Activated CD8-positive, alpha-beta T cell treated with anti-CD3 and anti-CD28 coated beads, Interleukin-2, amount 10 ng/mL, durations not matched to agents 7 days and 5 days (primary cell): ENCODE measurements at regions not wholly inside any gene's neighbourhood (a gene's known extent, or its start where the extent isn't known, plus 50 kb on each side); places are given as distances from the start of the nearest gene placed in this dataset.

Experiments
- ATAC-seq: fragments of 150-1000 bp; cut with Tn5 transposase; one replicate; pipeline ENCODE4 v1.10.0; 2021; ENCODE audit warnings: moderate library complexity
- CTCF ChIA-PET: fragments of 350-600 bp; sonication (Branson Sonifier 250); formaldehyde crosslinking; loops from one replicate; lab custom pipeline; 2021; ENCODE audit warnings: antibody characterized with exemption; lab: Charles Lee
- POLR2A ChIA-PET: fragments of 350-600 bp; sonication (Branson Sonifier 250); formaldehyde crosslinking; loops from one replicate; lab custom pipeline; 2021; ENCODE audit warnings: antibody characterized with exemption; lab: Charles Lee
- DNase-seq: peaks from one replicate; pipeline ENCODE4 v3.0.0-alpha.2; 2020
- H3K27ac Mint-ChIP-seq: one replicate; pipeline ENCODE4 v1.8.0; 2021; ENCODE audit warnings: mild to moderate bottlenecking, mixed read lengths
- H3K27me3 Mint-ChIP-seq: one replicate; pipeline ENCODE4 v1.8.0; 2021; ENCODE audit warnings: low read depth, mixed read lengths
- H3K36me3 Mint-ChIP-seq: one replicate; pipeline ENCODE4 v1.8.0; 2021; ENCODE audit warnings: low read depth, mixed read lengths
- H3K4me1 Mint-ChIP-seq: one replicate; pipeline ENCODE4 v1.8.0; 2021; ENCODE audit warnings: low read depth, mixed read lengths
- H3K4me3 Mint-ChIP-seq: one replicate; pipeline ENCODE4 v1.8.0; 2021; ENCODE audit warnings: mild to moderate bottlenecking, mixed read lengths
- H3K9me3 Mint-ChIP-seq: one replicate; pipeline ENCODE4 v1.8.0; 2022; ENCODE audit warnings: mixed read lengths; ENCODE audit not compliant: insufficient read depth

DNA sequence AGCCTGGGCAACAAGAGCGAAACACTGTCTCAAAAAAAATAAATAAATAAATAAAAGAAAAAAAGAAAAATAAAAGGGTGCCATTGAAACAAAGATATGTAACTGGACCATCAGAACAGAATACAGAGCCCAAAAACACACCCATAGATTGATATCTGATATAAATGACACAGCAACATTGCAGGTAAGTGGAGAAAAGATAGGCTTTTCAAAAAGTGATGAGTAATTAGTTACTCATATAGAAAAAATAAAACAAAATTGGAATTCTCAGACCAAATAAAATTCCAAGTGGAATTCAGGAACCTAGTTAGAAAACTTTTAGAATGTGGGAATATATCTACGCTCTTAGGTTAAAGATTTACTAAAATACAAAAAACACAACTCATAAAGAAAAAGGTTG lies 60.6 kb upstream of the CHD6 start:
- ChIA-PET POLR2A (no interaction called here), CTCF (no interaction called here)
- Mint-ChIP-seq H3K27ac (no peak overlapping the region), H3K4me3 (no peak overlapping the region), H3K9me3 (no peaks in the 10 kb centered on the region), H3K36me3 (no peaks in the 10 kb centered on the region), H3K4me1 (no peaks in the 10 kb centered on the region), H3K27me3 (peaks cover 24% of the 10 kb centered on the region)
- ATAC-seq (no peak), DNase-seq (no peak)

GRCh38 chr20:41672282-41672681 lies 54.1 kb upstream of the CHD6 start:
- POLR2A ChIA-PET: interaction anchor here (0.6 kb wide), 1 partner anchor 8 kb away, joined by 3 read pairs; no protein-coding TSS in a partner anchor
- Mint-ChIP-seq H3K36me3 (no peaks in the 10 kb centered on the region), H3K27ac (no peak overlapping the region), H3K9me3 (no peaks in the 10 kb centered on the region), H3K4me3 (no peak overlapping the region), H3K27me3 (peaks cover 35% of the 10 kb centered on the region), H3K4me1 (no peaks in the 10 kb centered on the region)
- DNase-seq (no peak), ATAC-seq (no peak)
- CTCF ChIA-PET: interaction anchor here (1.1 kb wide), 1 partner anchor 21 kb away, joined by 4 read pairs; no protein-coding TSS in a partner anchor

- Mint-ChIP-seq H3K27me3 (peaks cover 30% of the 10 kb centered on the region), H3K4me3 (no peak overlapping the region), H3K9me3 (no peaks in the 10 kb centered on the region), H3K36me3 (no peaks in the 10 kb centered on the region), H3K4me1 (no peaks in the 10 kb centered on the region), H3K27ac (no peak overlapping the region)
- DNase-seq (no peak), ATAC-seq (no peak)
- ChIA-PET POLR2A (no interaction called here), CTCF (no interaction called here)
Observed at GRCh38 chr20:41671143-41671542, 53.0 kb upstream of the CHD6 start.

DNA sequence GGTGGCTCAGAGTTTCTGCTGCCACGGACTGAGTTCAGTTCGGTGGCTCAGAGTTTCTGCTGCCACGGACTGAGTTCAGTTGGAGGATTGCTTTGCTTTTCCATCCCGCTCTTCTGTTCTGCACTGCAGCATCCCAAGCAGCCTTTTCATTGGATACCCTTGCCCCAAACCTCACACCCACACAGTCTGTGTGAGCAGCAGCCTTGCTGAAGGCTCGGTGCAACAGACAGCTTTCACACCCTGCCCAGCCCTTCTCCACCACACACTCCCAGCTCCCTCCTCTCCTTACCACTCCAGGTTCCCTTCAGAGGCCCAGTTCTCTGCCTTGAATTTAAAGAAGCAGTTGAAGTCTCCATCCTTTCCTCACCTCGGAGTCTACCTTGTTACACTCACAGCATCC lies 52.5 kb upstream of the CHD6 start:
- Mint-ChIP-seq H3K9me3 (no peaks in the 10 kb centered on the region), H3K27me3 (peaks cover 25% of the 10 kb centered on the region), H3K36me3 (no peaks in the 10 kb centered on the region), H3K27ac (no peak overlapping the region), H3K4me3 (no peak overlapping the region), H3K4me1 (no peaks in the 10 kb centered on the region)
- ChIA-PET CTCF (no interaction called here), POLR2A (no interaction called here)
- ATAC-seq (no peak), DNase-seq (no peak)

- Mint-ChIP-seq H3K4me1 (no peaks in the 10 kb centered on the region), H3K36me3 (no peaks in the 10 kb centered on the region), H3K27ac (no peak overlapping the region), H3K27me3 (peaks cover 23% of the 10 kb centered on the region), H3K9me3 (no peaks in the 10 kb centered on the region), H3K4me3 (no peak overlapping the region)
- ChIA-PET CTCF (no interaction called here), POLR2A (no interaction called here)
- DNase-seq (no peak), ATAC-seq (no peak)
Observed at GRCh38 chr20:41669708-41670263, 51.6 kb upstream of the CHD6 start.

DNA sequence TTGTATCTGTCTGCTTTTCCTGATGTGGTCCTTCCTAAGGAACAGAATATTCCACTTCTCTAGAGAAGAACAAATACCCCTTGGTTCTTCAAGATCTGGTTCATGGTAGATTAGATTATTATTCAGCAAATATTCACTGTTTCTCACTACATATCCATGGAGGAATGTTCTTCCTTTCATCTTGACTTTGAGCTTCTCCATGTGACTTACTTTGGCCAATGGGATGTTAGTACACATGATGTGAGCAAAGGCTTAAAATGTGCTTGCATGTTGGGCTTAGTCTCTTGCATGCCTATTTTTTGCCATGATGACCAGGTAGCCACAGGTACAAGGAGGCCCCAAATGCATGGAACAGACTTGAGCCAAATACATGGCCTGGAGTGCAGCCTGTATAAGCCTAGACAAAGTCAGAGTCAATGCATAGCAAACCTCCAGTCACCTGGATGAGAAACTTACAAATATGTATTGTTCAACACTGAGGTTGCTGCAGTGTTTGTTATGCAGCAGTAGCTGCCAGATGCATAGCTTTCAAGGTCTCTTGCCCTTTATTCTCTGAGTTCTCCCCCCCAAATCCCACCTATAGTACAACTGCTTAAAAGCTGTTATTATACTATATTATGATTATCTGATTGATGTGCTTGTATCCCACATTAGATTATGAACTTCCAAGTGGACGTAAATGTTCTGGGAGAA lies 50.0 kb upstream of the CHD6 start:
- Mint-ChIP-seq H3K9me3 (no peaks in the 10 kb centered on the region), H3K4me1 (no peaks in the 10 kb centered on the region), H3K36me3 (no peaks in the 10 kb centered on the region), H3K27me3 (peaks cover 18% of the 10 kb centered on the region), H3K27ac (no peak overlapping the region), H3K4me3 (no peak overlapping the region)
- ATAC-seq (no peak), DNase-seq (no peak)
- ChIA-PET CTCF (interaction anchor here (1.1 to 1.4 kb wide), 2 partner anchors 25 to 50 kb away, joined by 3 to 4 read pairs; partner anchors contain the start of gene CHD6), POLR2A (no interaction called here)
